IPS DF 6.9 (cell line): ENCODE measurements at regions not wholly inside any gene's neighbourhood (a gene's known extent, or its start where the extent isn't known, plus 50 kb on each side); places are given as distances from the start of the nearest gene placed in this dataset.

Source experiments
- DNase-seq: peaks from one replicate; pipeline ENCODE4 v3.0.0-alpha.2; 2013; ENCODE audit warnings: low read depth, low spot score
- H3K27ac ChIP-seq: one replicate; pipeline ENCODE4 v1.5.1; 2013; ENCODE audit warnings: low read length, control low read depth
- H3K27me3 ChIP-seq: 2 replicates; pipeline ENCODE4 v1.6.1; 2013; ENCODE audit warnings: mild to moderate bottlenecking, low read length; ENCODE audit not compliant: control insufficient read depth, insufficient read depth
- H3K36me3 ChIP-seq: 2 replicates; pipeline ENCODE4 v1.6.1; 2013; ENCODE audit warnings: low read length; ENCODE audit not compliant: control insufficient read depth, insufficient read depth
- H3K4me1 ChIP-seq: 2 replicates; pipeline ENCODE4 v1.6.1; 2013; ENCODE audit warnings: low read length; ENCODE audit not compliant: control insufficient read depth, insufficient read depth
- H3K4me3 ChIP-seq: 2 replicates; pipeline ENCODE4 v1.5.1; 2013; ENCODE audit warnings: mild to moderate bottlenecking, low read length
- H3K9me3 ChIP-seq: 2 replicates; pipeline ENCODE4 v1.6.1; 2013; ENCODE audit warnings: low read length, inconsistent platforms; ENCODE audit not compliant: control insufficient read depth, insufficient read depth
- WGBS: extraction: QIAGEN DNeasy Blood & Tissue Kit; methylation state at CpG from one replicate; pipeline ENCODE4 v1.1.7; 2013; ENCODE audit warnings: mixed read lengths, missing lambda C conversion rate; ENCODE audit not compliant: insufficient read length, insufficient coverage; 5-methylcytosine and 5-hydroxymethylcytosine counted together

DNA sequence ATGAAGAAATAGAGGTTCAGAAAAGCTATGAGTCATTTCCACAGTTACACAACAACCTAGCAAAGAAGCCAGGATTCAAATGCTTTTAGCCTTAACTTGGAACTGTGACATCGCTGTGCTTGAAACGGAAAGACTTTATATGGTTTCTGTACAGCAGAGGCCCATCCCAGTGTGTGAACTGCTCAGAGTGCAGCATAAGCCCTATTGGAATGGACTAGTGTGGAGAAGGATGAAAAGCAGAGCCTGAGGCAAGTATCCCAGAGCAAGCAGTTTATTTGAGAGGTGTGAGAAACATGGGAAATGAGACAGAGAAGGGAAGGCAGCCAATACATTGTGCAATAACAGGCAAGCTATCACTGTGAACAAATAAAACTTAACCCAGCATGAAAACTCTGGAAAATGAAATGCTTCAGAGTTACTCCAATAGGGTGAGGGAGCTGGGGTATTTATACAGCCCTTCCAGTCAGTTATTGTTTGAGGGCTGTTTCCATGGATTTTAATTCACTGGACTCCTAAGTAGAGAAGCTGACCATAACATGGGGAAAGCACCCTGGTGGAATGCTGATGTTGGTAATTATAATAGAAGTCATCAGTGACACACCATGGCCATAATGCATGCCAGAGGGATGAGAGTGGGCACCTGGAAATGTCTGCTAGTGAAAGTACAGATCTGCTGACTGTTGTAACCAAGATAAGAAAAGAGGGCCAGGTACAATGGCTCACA lies 254.0 kb upstream of the POU3F3 start:
- WGBS, result no CpG with 5 or more reads among the region's 2 CpGs
- DNase-seq, result no peak
- H3K27ac ChIP-seq, result no peak overlapping the region
- no peak overlapping the region for H3K4me3 ChIP-seq
- no peaks in the 10 kb centered on the region for H3K36me3 ChIP-seq
- H3K9me3 ChIP-seq, result no peaks in the 10 kb centered on the region; the same call in 1 of the 2 replicates
- no peaks in the 10 kb centered on the region for H3K27me3 ChIP-seq
- no peaks in the 10 kb centered on the region for H3K4me1 ChIP-seq

DNA sequence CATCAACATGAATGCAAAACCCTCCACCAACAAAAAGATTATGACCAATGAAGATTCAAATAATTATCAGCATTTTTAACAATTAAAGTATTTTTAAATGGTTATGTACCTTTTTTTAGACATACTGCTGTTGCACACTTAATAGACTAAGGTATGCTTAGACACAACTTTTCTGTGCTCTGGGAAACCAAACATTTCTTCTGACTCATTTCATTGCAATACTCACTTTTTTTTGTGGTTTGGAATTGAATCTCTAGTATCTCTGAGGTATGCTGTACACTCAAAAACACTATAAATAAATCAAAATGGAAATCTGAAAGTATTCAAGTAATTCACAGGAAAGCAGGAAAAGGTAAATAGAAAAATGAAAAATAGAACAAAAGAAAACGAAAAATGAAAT lies 247.9 kb upstream of the POU3F3 start:
- Histone ChIP-seq H3K4me3 (no peak overlapping the region), H3K27me3 (no peaks in the 10 kb centered on the region), H3K27ac (no peak overlapping the region), H3K9me3 (no peaks in the 10 kb centered on the region), H3K4me1 (no peaks in the 10 kb centered on the region), H3K36me3 (no peaks in the 10 kb centered on the region)
- no peak for DNase-seq
- no CpG with 5 or more reads among the region's 1 CpG for WGBS

DNA sequence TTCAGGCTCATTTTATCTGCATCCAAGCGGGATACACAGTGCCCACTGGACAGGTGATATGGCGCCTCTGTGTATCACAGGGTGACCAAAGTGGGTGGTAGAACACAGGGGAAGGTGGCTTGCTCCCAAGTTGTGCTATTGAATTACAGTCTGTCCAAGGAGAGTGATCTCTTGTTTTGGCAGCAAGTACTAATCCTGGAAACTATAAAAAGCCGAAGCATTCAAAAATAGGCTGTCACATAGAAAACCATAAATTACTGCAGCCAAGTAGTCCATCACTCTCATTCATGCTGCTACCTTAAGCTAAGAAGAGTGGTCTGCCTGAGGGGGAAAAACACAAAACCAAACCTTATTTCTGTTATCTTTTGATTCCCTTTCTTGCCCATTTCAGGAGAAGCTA lies 237.1 kb upstream of the POU3F3 start:
- no CpG with 5 or more reads among the region's 3 CpGs for WGBS

GRCh38 chr2:104620801-104621200 lies 233.1 kb upstream of the POU3F3 start:
- Histone ChIP-seq H3K9me3 (no peaks in the 10 kb centered on the region), H3K36me3 (no peaks in the 10 kb centered on the region), H3K27ac (no peak overlapping the region), H3K27me3 (no peaks in the 10 kb centered on the region), H3K4me1 (no peaks in the 10 kb centered on the region), H3K4me3 (no peak overlapping the region)
- no CpG with 5 or more reads among the region's 7 CpGs for WGBS
- no peak for DNase-seq

More for the DNA sequence above, 237.1 kb upstream of the POU3F3 start:
- Histone ChIP-seq H3K27ac (no peak overlapping the region), H3K4me3 (no peak overlapping the region), H3K9me3 (no peaks in the 10 kb centered on the region), H3K27me3 (no peaks in the 10 kb centered on the region), H3K36me3 (no peaks in the 10 kb centered on the region), H3K4me1 (no peaks in the 10 kb centered on the region)
- DNase-seq, result no peak

DNA sequence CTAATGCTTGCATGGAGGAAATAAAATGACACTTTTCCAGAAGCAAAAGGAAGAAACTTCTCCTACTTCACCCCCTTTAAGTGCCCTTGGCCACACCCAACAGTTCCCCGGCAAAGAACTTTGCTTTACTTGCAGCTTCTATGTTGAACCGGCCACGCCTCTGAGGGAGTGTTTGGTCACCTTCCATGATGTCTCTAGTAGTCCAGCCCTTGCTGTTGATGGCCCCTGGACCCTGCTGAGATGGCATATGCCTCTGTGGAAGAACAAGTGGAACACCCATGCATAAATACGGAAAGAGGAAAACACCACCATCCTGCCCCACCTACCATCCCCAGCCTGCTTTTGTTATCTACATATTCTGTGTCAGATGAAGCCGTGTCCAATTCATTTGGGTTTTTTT lies 218.3 kb upstream of the POU3F3 start:
- Histone ChIP-seq H3K4me3 (no peak overlapping the region), H3K4me1 (no peaks in the 10 kb centered on the region), H3K9me3 (no peaks in the 10 kb centered on the region), H3K36me3 (no peaks in the 10 kb centered on the region), H3K27ac (no peak overlapping the region), H3K27me3 (no peaks in the 10 kb centered on the region)
- WGBS, result no CpG with 5 or more reads among the region's 5 CpGs
- DNase-seq, result no peak

GRCh38 chr2:104638190-104638858 lies 215.6 kb upstream of the POU3F3 start:
- no peaks in the 10 kb centered on the region for H3K4me1 ChIP-seq

GRCh38 chr2:104638859-104639202 lies 215.1 kb upstream of the POU3F3 start:
- no peak overlapping the region for H3K4me3 ChIP-seq
- H3K36me3 ChIP-seq, result no peaks in the 10 kb centered on the region
- no peaks in the 10 kb centered on the region for H3K9me3 ChIP-seq
- DNase-seq, result no peak
- H3K27me3 ChIP-seq, result no peaks in the 10 kb centered on the region
- no peak overlapping the region for H3K27ac ChIP-seq
- no peaks in the 10 kb centered on the region for H3K4me1 ChIP-seq
- no CpG with 5 or more reads among the region's 7 CpGs for WGBS

More at GRCh38 chr2:104638190-104638858, 215.6 kb upstream of the POU3F3 start:
- Histone ChIP-seq H3K36me3 (no peaks in the 10 kb centered on the region), H3K4me3 (no peak overlapping the region), H3K27me3 (no peaks in the 10 kb centered on the region), H3K9me3 (no peaks in the 10 kb centered on the region), H3K27ac (no peak overlapping the region)
- no peak for DNase-seq
- no CpG with 5 or more reads among the region's 7 CpGs for WGBS

- Histone ChIP-seq H3K4me3 (no peak overlapping the region), H3K36me3 (no peaks in the 10 kb centered on the region), H3K9me3 (no peaks in the 10 kb centered on the region), H3K27ac (no peak overlapping the region), H3K27me3 (no peaks in the 10 kb centered on the region), H3K4me1 (no peaks in the 10 kb centered on the region)
- WGBS, result no CpG with 5 or more reads among the region's 2 CpGs
- no peak for DNase-seq
Measured at GRCh38 chr2:104641786-104642185, 212.1 kb upstream of the POU3F3 start.

DNA sequence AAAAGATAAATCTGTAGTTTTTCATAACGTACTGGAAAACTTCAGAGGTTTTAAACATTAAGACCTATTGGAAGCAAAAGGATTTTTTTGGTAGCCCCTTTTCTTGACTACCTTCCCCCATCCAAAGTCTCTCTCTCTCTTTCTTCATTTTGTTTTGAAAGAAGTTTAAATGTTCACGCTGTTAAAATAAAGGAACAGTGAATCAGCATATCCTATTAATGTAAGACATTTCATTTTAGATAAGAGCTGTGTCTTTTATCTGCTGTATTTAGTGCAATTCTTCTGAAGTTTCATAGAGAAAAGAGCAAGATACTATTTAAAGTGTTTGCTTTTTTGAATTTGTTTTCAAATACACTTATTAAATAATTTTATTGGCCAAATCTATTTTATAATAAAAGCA lies 205.5 kb upstream of the POU3F3 start:
- no CpG with 5 or more reads among the region's 2 CpGs for WGBS
- no peak for DNase-seq
- H3K4me3 ChIP-seq, result no peak overlapping the region
- H3K9me3 ChIP-seq, result no peaks in the 10 kb centered on the region
- H3K36me3 ChIP-seq, result no peaks in the 10 kb centered on the region
- H3K27me3 ChIP-seq, result no peaks in the 10 kb centered on the region
- no peak overlapping the region for H3K27ac ChIP-seq
- H3K4me1 ChIP-seq, result no peaks in the 10 kb centered on the region

GRCh38 chr2:104649866-104650265 lies 204.0 kb upstream of the POU3F3 start:
- Histone ChIP-seq H3K27ac (no peak overlapping the region), H3K27me3 (no peaks in the 10 kb centered on the region), H3K9me3 (no peaks in the 10 kb centered on the region), H3K36me3 (no peaks in the 10 kb centered on the region), H3K4me1 (no peaks in the 10 kb centered on the region), H3K4me3 (no peak overlapping the region)
- DNase-seq, result no peak
- no CpG with 5 or more reads among the region's 1 CpG for WGBS
